ENCODE measurements at regions not wholly inside any gene's neighbourhood (a gene's known extent, or its start where the extent isn't known, plus 50 kb on each side); places are given as distances from the start of the nearest gene placed in this dataset.
"Not testable (repeated sequence)": the region's sequence is repeated elsewhere in the genome, so short reads cannot be mapped to it uniquely, and the experiment has no call there.

DNA sequence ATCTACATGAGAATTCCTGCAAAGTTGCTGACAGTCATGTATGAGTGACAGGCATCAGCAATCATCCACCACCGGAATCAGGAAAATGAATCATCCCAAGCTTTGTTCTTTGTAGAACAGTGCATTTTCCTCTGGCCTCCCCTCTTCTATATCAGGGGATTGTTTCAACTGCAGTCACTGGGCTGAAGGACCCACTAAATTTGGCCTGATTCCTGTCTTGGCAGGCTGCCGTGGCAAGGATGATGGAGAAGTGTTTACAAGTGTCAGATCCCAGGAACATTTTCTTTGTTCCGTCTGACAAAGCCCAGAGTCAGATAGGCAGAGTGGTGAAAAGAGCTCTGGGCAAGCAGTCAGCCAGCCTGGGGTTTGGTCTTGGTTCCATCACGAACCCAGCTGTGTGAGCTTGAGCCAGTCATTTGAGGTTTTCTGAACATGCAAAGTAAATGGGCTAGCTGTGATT is 175.1 kb upstream of the TSC22D2 start (continued):
- TF ChIP-seq, protein P1, sequence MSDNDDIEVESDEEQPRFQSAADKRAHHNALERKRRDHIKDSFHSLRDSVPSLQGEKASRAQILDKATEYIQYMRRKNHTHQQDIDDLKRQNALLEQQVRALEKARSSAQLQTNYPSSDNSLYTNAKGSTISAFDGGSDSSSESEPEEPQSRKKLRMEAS (IDR thresholded peaks at IDR 0.05): no peak
- TF ChIP-seq HOXA7 (CRISPR knock-in tag; IDR thresholded peaks at IDR 0.05) (no peak), CHD2 (IDR thresholded peaks at IDR 0.05; ENCODE audit: low read length, partially characterized antibody) (no peak), POLR2AphosphoS2 (conservative IDR thresholded peaks at IDR 0.05; ENCODE audit: low read length) (no peak), RCOR1 (IDR thresholded peaks at IDR 0.05; ENCODE audit: low read depth, low read length) (no peak), FOXS1 (CRISPR knock-in tag; IDR thresholded peaks at IDR 0.05) (no peak), POLR2A (IDR thresholded peaks at IDR 0.05; ENCODE audit: low read length) (no peak), KDM1A (IDR thresholded peaks at IDR 0.05; ENCODE audit: low read depth) (no peak), RAD21 (conservative IDR thresholded peaks at IDR 0.05 in 1 of 2, IDR thresholded peaks at IDR 0.05 in 1 of 2) (no peak), CEBPB (IDR thresholded peaks at IDR 0.05) (no peak)
- TF ChIP-seq, protein P2, sequence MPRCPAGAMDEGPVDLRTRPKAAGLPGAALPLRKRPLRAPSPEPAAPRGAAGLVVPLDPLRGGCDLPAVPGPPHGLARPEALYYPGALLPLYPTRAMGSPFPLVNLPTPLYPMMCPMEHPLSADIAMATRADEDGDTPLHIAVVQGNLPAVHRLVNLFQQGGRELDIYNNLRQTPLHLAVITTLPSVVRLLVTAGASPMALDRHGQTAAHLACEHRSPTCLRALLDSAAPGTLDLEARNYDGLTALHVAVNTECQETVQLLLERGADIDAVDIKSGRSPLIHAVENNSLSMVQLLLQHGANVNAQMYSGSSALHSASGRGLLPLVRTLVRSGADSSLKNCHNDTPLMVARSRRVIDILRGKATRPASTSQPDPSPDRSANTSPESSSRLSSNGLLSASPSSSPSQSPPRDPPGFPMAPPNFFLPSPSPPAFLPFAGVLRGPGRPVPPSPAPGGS (IDR thresholded peaks at IDR 0.05): no peak
- TF ChIP-seq, protein P3, sequence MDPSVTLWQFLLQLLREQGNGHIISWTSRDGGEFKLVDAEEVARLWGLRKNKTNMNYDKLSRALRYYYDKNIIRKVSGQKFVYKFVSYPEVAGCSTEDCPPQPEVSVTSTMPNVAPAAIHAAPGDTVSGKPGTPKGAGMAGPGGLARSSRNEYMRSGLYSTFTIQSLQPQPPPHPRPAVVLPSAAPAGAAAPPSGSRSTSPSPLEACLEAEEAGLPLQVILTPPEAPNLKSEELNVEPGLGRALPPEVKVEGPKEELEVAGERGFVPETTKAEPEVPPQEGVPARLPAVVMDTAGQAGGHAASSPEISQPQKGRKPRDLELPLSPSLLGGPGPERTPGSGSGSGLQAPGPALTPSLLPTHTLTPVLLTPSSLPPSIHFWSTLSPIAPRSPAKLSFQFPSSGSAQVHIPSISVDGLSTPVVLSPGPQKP (IDR thresholded peaks at IDR 0.05; ENCODE audit: low read depth, low read length): no peak

DNA sequence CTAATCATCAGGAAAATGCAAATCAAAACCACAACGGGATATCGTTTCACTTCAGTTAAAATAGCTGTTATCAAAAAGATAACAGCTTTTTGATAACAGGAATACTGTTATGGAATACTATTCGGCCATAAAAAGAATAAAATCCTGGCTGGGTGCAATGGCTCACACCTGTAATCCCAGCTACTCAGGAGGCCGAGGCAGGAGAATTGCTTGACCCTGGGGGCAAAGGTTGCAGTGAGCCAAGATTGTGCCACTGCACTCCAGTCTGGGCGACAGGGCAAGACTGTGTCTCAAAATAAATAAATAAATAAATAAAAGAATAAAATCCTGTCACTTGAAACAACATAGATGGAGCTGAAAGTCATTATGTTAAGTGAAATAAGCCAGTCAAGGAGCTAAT is 178.1 kb upstream of the TSC22D2 start:
- H3K4me1 ChIP-seq: no peaks in the 10 kb centered on the region
- CTCF ChIA-PET: interaction anchor here (1.8 to 5.2 kb wide), 5 partner anchors 9 to 292 kb away, joined by 4 to 23 read pairs (median 7); no protein-coding TSS in a partner anchor
- WGBS (ENCODE audit: missing lambda C conversion rate): 64% methylated on average over 5 of the region's 5 CpGs
- FAIRE-seq (no peak), DNase-seq (ENCODE audit: low read depth in 1 of 2, low spot score in 1 of 2) (no peak), ATAC-seq (no peak)
- no peak overlapping the region for H3K4me3 ChIP-seq
- POLR2A ChIA-PET: no interaction called here
- no peaks in the 10 kb centered on the region for H3K9me3 ChIP-seq
- no peak for TF ChIP-seq NPAS2 (CRISPR knock-in tag; IDR thresholded peaks at IDR 0.05; ENCODE audit: borderline replicate concordance)
- TF ChIP-seq, protein P4, sequence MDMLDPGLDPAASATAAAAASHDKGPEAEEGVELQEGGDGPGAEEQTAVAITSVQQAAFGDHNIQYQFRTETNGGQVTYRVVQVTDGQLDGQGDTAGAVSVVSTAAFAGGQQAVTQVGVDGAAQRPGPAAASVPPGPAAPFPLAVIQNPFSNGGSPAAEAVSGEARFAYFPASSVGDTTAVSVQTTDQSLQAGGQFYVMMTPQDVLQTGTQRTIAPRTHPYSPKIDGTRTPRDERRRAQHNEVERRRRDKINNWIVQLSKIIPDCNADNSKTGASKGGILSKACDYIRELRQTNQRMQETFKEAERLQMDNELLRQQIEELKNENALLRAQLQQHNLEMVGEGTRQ (IDR thresholded peaks at IDR 0.05): no peak
- TF ChIP-seq, protein P5, sequence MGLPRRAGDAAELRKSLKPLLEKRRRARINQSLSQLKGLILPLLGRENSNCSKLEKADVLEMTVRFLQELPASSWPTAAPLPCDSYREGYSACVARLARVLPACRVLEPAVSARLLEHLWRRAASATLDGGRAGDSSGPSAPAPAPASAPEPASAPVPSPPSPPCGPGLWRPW (IDR thresholded peaks at IDR 0.05): no peak
- no peak for TF ChIP-seq CHD2 (IDR thresholded peaks at IDR 0.05; ENCODE audit: low read length, partially characterized antibody)
- no peak for TF ChIP-seq RARB (CRISPR knock-in tag; IDR thresholded peaks at IDR 0.05)
- no peak for TF ChIP-seq FOSL2 (IDR thresholded peaks at IDR 0.05)
- TF ChIP-seq FOSL2 (CRISPR knock-in tag; IDR thresholded peaks at IDR 0.05): no peak
- TF ChIP-seq, protein P6, sequence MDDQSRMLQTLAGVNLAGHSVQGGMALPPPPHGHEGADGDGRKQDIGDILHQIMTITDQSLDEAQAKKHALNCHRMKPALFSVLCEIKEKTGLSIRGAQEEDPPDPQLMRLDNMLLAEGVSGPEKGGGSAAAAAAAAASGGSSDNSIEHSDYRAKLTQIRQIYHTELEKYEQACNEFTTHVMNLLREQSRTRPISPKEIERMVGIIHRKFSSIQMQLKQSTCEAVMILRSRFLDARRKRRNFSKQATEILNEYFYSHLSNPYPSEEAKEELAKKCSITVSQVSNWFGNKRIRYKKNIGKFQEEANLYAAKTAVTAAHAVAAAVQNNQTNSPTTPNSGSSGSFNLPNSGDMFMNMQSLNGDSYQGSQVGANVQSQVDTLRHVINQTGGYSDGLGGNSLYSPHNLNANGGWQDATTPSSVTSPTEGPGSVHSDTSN (IDR thresholded peaks at IDR 0.05): no peak
- TF ChIP-seq HOXB13 (CRISPR knock-in tag; IDR thresholded peaks at IDR 0.05; ENCODE audit: low read depth): no peak
- TF ChIP-seq, protein P7, sequence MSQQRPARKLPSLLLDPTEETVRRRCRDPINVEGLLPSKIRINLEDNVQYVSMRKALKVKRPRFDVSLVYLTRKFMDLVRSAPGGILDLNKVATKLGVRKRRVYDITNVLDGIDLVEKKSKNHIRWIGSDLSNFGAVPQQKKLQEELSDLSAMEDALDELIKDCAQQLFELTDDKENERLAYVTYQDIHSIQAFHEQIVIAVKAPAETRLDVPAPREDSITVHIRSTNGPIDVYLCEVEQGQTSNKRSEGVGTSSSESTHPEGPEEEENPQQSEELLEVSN (IDR thresholded peaks at IDR 0.05; ENCODE audit: borderline replicate concordance, low read depth): no peak
- TF ChIP-seq, protein P8, sequence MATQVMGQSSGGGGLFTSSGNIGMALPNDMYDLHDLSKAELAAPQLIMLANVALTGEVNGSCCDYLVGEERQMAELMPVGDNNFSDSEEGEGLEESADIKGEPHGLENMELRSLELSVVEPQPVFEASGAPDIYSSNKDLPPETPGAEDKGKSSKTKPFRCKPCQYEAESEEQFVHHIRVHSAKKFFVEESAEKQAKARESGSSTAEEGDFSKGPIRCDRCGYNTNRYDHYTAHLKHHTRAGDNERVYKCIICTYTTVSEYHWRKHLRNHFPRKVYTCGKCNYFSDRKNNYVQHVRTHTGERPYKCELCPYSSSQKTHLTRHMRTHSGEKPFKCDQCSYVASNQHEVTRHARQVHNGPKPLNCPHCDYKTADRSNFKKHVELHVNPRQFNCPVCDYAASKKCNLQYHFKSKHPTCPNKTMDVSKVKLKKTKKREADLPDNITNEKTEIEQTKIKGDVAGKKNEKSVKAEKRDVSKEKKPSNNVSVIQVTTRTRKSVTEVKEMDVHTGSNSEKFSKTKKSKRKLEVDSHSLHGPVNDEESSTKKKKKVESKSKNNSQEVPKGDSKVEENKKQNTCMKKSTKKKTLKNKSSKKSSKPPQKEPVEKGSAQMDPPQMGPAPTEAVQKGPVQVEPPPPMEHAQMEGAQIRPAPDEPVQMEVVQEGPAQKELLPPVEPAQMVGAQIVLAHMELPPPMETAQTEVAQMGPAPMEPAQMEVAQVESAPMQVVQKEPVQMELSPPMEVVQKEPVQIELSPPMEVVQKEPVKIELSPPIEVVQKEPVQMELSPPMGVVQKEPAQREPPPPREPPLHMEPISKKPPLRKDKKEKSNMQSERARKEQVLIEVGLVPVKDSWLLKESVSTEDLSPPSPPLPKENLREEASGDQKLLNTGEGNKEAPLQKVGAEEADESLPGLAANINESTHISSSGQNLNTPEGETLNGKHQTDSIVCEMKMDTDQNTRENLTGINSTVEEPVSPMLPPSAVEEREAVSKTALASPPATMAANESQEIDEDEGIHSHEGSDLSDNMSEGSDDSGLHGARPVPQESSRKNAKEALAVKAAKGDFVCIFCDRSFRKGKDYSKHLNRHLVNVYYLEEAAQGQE (IDR thresholded peaks at IDR 0.05): no peak
- no peak for TF ChIP-seq JUNB (IDR thresholded peaks at IDR 0.05)
- no peak for TF ChIP-seq HDAC2 (IDR thresholded peaks at IDR 0.05)
- no peak for TF ChIP-seq PHF8 (IDR thresholded peaks at IDR 0.05; ENCODE audit: borderline replicate concordance, low read depth)
- no peak for TF ChIP-seq POLR2AphosphoS2 (conservative IDR thresholded peaks at IDR 0.05; ENCODE audit: low read length)
- TF ChIP-seq MAFK (IDR thresholded peaks at IDR 0.05; ENCODE audit: partially characterized antibody): no peak
- no peak for TF ChIP-seq NR3C1 (IDR thresholded peaks at IDR 0.05)
- no peak for TF ChIP-seq POLR2A (IDR thresholded peaks at IDR 0.05; ENCODE audit: low read length)
- TF ChIP-seq ZNF302 (CRISPR knock-in tag; IDR thresholded peaks at IDR 0.05): no peak
- TF ChIP-seq HOXA7 (CRISPR knock-in tag; IDR thresholded peaks at IDR 0.05): no peak
- no peak overlapping the region for H3K27ac ChIP-seq
- no peak overlapping the region for H3K4me2 ChIP-seq

DNA sequence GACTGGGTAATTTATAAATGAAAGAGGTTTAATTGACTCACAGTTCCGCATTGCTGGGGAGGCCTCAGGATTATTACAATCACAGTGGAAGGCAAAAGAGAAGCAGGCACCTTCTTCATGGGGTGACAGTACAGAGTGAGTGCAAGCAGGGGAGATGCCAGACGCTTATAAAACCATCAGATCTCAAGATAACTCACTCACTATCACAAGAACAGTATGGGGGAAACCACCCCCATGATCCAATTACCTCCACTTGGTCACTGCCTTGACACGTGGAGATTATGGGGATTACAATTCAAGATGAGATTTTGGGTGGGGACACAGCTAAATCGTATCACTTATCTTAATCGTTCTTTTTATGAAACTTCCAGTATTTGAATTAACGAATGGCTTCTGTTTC is 179.5 kb upstream of the TSC22D2 start:
- not testable (repeated sequence) for H3K27ac ChIP-seq

More for the DNA sequence above, 179.5 kb upstream of the TSC22D2 start:
- ATAC-seq; FAIRE-seq; POLR2A ChIA-PET; H3K4me3 ChIP-seq; H3K4me1 ChIP-seq; H3K4me2 ChIP-seq; H3K9me3 ChIP-seq; DNase-seq (ENCODE audit: low read depth in 1 of 2, low spot score in 1 of 2): not testable (repeated sequence)
- WGBS (ENCODE audit: missing lambda C conversion rate): 81% methylated on average over 6 of the region's 6 CpGs
- CTCF ChIA-PET: interaction anchor here (0.8 to 5.2 kb wide), 7 partner anchors 9 to 291 kb away, joined by 3 to 23 read pairs (median 4); no protein-coding TSS in a partner anchor

All from A549 (cell line).